GM12878 (cell line): ENCODE measurements at regions not wholly inside any gene's neighbourhood (a gene's known extent, or its start where the extent isn't known, plus 50 kb on each side); places are given as distances from the start of the nearest gene placed in this dataset.

ENCODE experiments used
- ATAC-seq: fragments of 200-7000 bp; cut with Tn5 transposase; 3 replicates; pipeline ENCODE4 v1.9.1; 2020; ENCODE audit warnings: mild to moderate bottlenecking, moderate library complexity
- BruUV-seq: library from RNA; stranded (reverse); fragments of 400-500 nt; replicated peaks from 2 replicates; lab custom pipeline; 2021; lab: Mats Ljungman, UMichigan
- CTCF ChIA-PET: fragments of 300-600 bp; sonication (Branson Sonifier 250); formaldehyde crosslinking; extraction: SDS; loops from one replicate; lab custom pipeline; 2021; ENCODE audit warnings: inconsistent platforms; lab: Yijun Ruan, JAX
- POLR2A ChIA-PET: fragments of 350-600 bp; formaldehyde crosslinking; extraction: SDS; loops from one replicate; lab custom pipeline; 2021; ENCODE audit warnings: inconsistent platforms; lab: Charles Lee
- RAD21 ChIA-PET: fragments of 300-600 bp; sonication (Branson Sonifier 250); formaldehyde crosslinking; loops from one replicate; lab custom pipeline; 2023; ENCODE audit warnings: antibody characterized with exemption; ENCODE audit not compliant: unreplicated experiment; lab: Charles Lee
- SMC1A ChIA-PET: fragments of 300-600 bp; sonication (Branson Sonifier 250); formaldehyde crosslinking; loops from one replicate; lab custom pipeline; 2023; ENCODE audit not compliant: unreplicated experiment, uncharacterized antibody; lab: Charles Lee
- DNase-seq: peaks from one replicate; pipeline ENCODE4 v3.0.0-alpha.2; 2011; ENCODE audit warnings: low read depth, low spot score
- FAIRE-seq: peaks from 3 replicates; lab custom pipeline; 2011; peaks lifted over from hg19 to GRCh38; lab: Jason Lieb, UNC
- H2AFZ ChIP-seq: 2 replicates; pipeline ENCODE4 v1.6.0; 2011; ENCODE audit warnings: low read depth, low read length, control low read depth; ENCODE audit not compliant: control insufficient read depth
- H3K27ac ChIP-seq: 2 replicates; pipeline ENCODE4 v1.5.1; 2011; ENCODE audit warnings: control low read depth; ENCODE audit not compliant: control insufficient read depth, insufficient read depth
- H3K27me3 ChIP-seq, 2 experiments: replicated peaks in 1 of 2; 2 replicates each; pipeline versions ENCODE4 v1.6.0 to v1.6.1; 2011; ENCODE audit warnings: low read length in 1 of 2; ENCODE audit not compliant: control insufficient read depth in 2 of 2, insufficient read depth in 2 of 2
- H3K36me3 ChIP-seq, 2 experiments: 2 replicates each; pipeline ENCODE4 v1.5.1; 2011; ENCODE audit warnings: low read length in 1 of 2; ENCODE audit not compliant: control insufficient read depth in 2 of 2, insufficient read depth in 2 of 2
- H3K4me1 ChIP-seq: 2 replicates; pipeline ENCODE4 v1.6.1; 2011; ENCODE audit warnings: mild to moderate bottlenecking, low read length, moderate library complexity, mixed read lengths; ENCODE audit not compliant: control insufficient read depth, insufficient read depth
- H3K4me2 ChIP-seq: 2 replicates; pipeline ENCODE4 v1.6.0; 2011; ENCODE audit warnings: control low read depth; ENCODE audit not compliant: control insufficient read depth, insufficient read depth
- H3K4me3 ChIP-seq: fragments of 200-600 bp; sonication (generic); 2 replicates; pipeline ENCODE4 v1.5.1; 2016
- H3K79me2 ChIP-seq: 2 replicates; pipeline ENCODE4 v1.6.0; 2011; ENCODE audit warnings: low read length; ENCODE audit not compliant: control insufficient read depth, insufficient read depth
- H3K9ac ChIP-seq: 2 replicates; pipeline ENCODE4 v1.8.0; 2011; ENCODE audit warnings: low read length, control low read depth, mixed read lengths; ENCODE audit not compliant: control insufficient read depth, insufficient read depth
- H3K9me3 ChIP-seq: replicated peaks from 3 replicates; pipeline ENCODE4 v1.5.1; 2011; ENCODE audit warnings: mild to moderate bottlenecking, low read length; ENCODE audit not compliant: control insufficient read depth, insufficient read depth
- H4K20me1 ChIP-seq: 2 replicates; pipeline ENCODE4 v1.6.0; 2011; ENCODE audit not compliant: control insufficient read depth, insufficient read depth
- BACH1 ChIP-seq: fragments of 450-650 bp; IDR thresholded peaks from 2 replicates; pipeline ENCODE4 v1.6.1; 2017; ENCODE audit warnings: mild to moderate bottlenecking, borderline replicate concordance
- E4F1 ChIP-seq: fragments of 450-650 bp; IDR thresholded peaks from 2 replicates; pipeline ENCODE4 v1.6.1; 2018; ENCODE audit warnings: borderline replicate concordance, mild to moderate bottlenecking; ENCODE audit not compliant: partially characterized antibody
- HDAC2 ChIP-seq: fragments of 200-600 bp; sonication (generic); IDR thresholded peaks from 2 replicates; pipeline ENCODE4 v1.6.1; 2017
- MTA2 ChIP-seq: fragments of 450-650 bp; IDR thresholded peaks from 2 replicates; pipeline ENCODE4 v1.6.1; 2016; ENCODE audit warnings: low read depth, mild to moderate bottlenecking, moderate library complexity
- NR2C1 ChIP-seq: fragments of 450-650 bp; IDR thresholded peaks from 2 replicates; pipeline ENCODE4 v1.6.1; 2017; ENCODE audit warnings: antibody characterized with exemption, mild to moderate bottlenecking, moderate library complexity
- POLR2A ChIP-seq: IDR thresholded peaks from 2 replicates; pipeline ENCODE4 v1.6.1; 2011; ENCODE audit warnings: low read depth, mild to moderate bottlenecking, low read length
- SMAD1 ChIP-seq: fragments of 450-650 bp; IDR thresholded peaks from 2 replicates; pipeline ENCODE4 v1.6.1; 2018; ENCODE audit warnings: mild to moderate bottlenecking, low read depth; ENCODE audit not compliant: partially characterized antibody
- SPI1 ChIP-seq: IDR thresholded peaks from 2 replicates; pipeline ENCODE4 v1.6.1; 2011; ENCODE audit warnings: low read depth, mild to moderate bottlenecking, low read length, moderate library complexity, borderline replicate concordance; ENCODE audit not compliant: insufficient read depth
- SRF ChIP-seq, 2 experiments: IDR thresholded peaks; 2 replicates each; pipeline ENCODE4 v1.6.1; 2011; ENCODE audit warnings: low read depth in 2 of 2, low read length in 2 of 2, mild to moderate bottlenecking in 1 of 2, moderate library complexity in 1 of 2
- YY1 ChIP-seq: IDR thresholded peaks from 2 replicates; pipeline ENCODE4 v1.6.1; 2011; ENCODE audit warnings: low read depth, mild to moderate bottlenecking, low read length
- ZNF24 ChIP-seq: fragments of 450-650 bp; IDR thresholded peaks from 2 replicates; pipeline ENCODE4 v1.6.1; 2017; ENCODE audit warnings: antibody characterized with exemption, mild to moderate bottlenecking
- whole genome bisulfite sequencing: methylation state at CpG from one replicate; pipeline ENCODE4 v1.1.6; 2016; ENCODE audit warnings: low lambda C conversion rate; ENCODE audit not compliant: insufficient replicate concordance, insufficient coverage; ENCODE audit errors: missing lambda C conversion rate; 5-methylcytosine and 5-hydroxymethylcytosine counted together
- in situ Hi-C: fragments of 300-500 bp; cut with MboI; formaldehyde crosslinking; loops from 9 replicates; pipeline ENCODE4 v1.14.3; 2018; ENCODE audit warnings: mixed read lengths
- intact Hi-C: fragments of 100-400 bp; cut with micrococcal nuclease; formaldehyde crosslinking; loops from one replicate; pipeline ENCODE4 v1.14.2; 2022; ENCODE audit not compliant: unreplicated experiment
- TF ChIP-seq, protein P1 (sequence below): fragments of 450-650 bp; conservative IDR thresholded peaks from 2 replicates; pipeline ENCODE4 v1.6.1; 2017; ENCODE audit warnings: mild to moderate bottlenecking, moderate library complexity

DNA sequence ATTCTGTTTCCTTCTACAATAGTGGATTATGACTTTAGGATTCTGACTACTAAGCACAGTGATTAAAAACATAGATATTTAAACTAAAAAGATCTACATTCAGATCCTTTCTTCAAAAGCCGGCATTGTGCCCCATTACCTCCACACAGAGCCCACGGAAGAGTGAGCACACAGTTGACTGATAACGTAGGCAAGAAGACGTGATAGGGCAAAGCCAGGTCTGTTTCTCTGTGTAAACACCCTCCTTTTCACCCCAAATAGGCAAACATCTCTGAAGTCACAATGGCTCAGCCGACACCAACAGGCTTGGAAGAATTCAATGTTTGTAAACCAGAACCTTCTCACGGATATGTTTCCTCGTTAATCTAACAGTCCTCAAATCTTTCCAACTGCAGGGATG is 302.9 kb downstream of the CMPK2 start:
- DNase-seq = no peak
- H3K4me3 ChIP-seq = no peak overlapping the region
- H2AFZ ChIP-seq = no peak overlapping the region
- SMC1A ChIA-PET = no interaction called here
- no peak overlapping the region for H3K9ac ChIP-seq
- H3K9me3 ChIP-seq = no peaks in the 10 kb centered on the region
- in situ Hi-C loops = no loop called here
- 21% methylated on average over 7 of the region's 7 CpGs for WGBS
- POLR2A ChIA-PET = no interaction called here
- no peak for FAIRE-seq
- no peaks in the 10 kb centered on the region for H3K27me3 ChIP-seq
- no TSS peak for BruUV-seq
- RAD21 ChIA-PET = no interaction called here
- no peaks in the 10 kb centered on the region for H3K4me1 ChIP-seq
- H3K36me3 ChIP-seq = no peaks in the 10 kb centered on the region
- no peak for TF ChIP-seq SMAD1
- no peak for TF ChIP-seq POLR2A
- TF ChIP-seq MTA2 = no peak
- TF ChIP-seq BACH1 = no peak
- TF ChIP-seq SPI1 = no peak
- no peak for TF ChIP-seq ZNF24
- TF ChIP-seq HDAC2 = no peak
- TF ChIP-seq E4F1 = no peak
- no peak for TF ChIP-seq SRF (IDR thresholded peaks at IDR 0.05; ENCODE audit: low read depth in 2 of 2, low read length in 2 of 2)
- no peak for TF ChIP-seq NR2C1
- TF ChIP-seq, protein P1, sequence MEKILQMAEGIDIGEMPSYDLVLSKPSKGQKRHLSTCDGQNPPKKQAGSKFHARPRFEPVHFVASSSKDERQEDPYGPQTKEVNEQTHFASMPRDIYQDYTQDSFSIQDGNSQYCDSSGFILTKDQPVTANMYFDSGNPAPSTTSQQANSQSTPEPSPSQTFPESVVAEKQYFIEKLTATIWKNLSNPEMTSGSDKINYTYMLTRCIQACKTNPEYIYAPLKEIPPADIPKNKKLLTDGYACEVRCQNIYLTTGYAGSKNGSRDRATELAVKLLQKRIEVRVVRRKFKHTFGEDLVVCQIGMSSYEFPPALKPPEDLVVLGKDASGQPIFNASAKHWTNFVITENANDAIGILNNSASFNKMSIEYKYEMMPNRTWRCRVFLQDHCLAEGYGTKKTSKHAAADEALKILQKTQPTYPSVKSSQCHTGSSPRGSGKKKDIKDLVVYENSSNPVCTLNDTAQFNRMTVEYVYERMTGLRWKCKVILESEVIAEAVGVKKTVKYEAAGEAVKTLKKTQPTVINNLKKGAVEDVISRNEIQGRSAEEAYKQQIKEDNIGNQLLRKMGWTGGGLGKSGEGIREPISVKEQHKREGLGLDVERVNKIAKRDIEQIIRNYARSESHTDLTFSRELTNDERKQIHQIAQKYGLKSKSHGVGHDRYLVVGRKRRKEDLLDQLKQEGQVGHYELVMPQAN = no peak
- TF ChIP-seq YY1 = no peak
- no peak overlapping the region for H3K4me2 ChIP-seq
- H3K27ac ChIP-seq = no peak overlapping the region
- no peaks in the 10 kb centered on the region for H4K20me1 ChIP-seq
- no peak for ATAC-seq
- CTCF ChIA-PET = interaction anchor here (1.0 kb wide), 1 partner anchor 315 kb away, joined by 5 read pairs; no protein-coding TSS in a partner anchor
- H3K79me2 ChIP-seq = no peaks in the 10 kb centered on the region
- intact Hi-C loops = no loop called here
